SU-DHL-6 (cell line): ENCODE measurements at regions not wholly inside any gene's neighbourhood (a gene's known extent, or its start where the extent isn't known, plus 50 kb on each side); places are given as distances from the start of the nearest gene placed in this dataset.

Source experiments
- H2AFZ ChIP-seq: fragments of 200-600 bp; sonication (generic); 2 replicates; pipeline ENCODE4 v1.6.1; 2014; ENCODE audit warnings: low read depth, mild to moderate bottlenecking, moderate library complexity, mixed read lengths, antibody characterized with exemption, low read length; ENCODE audit not compliant: severe bottlenecking
- H3F3A ChIP-seq: fragments of 200-600 bp; shearing (Covaris generic); 2 replicates; pipeline ENCODE4 v1.6.0; 2016; ENCODE audit warnings: antibody characterized with exemption, mild to moderate bottlenecking; ENCODE audit not compliant: insufficient read depth
- H3K27ac ChIP-seq: fragments of 200-600 bp; sonication (generic); 2 replicates; pipeline ENCODE4 v1.5.1; 2016; ENCODE audit warnings: low read depth, mild to moderate bottlenecking, low read length, moderate library complexity, mixed read lengths
- H3K27me3 ChIP-seq: fragments of 200-600 bp; sonication (generic), shearing (Covaris generic); 2 replicates; pipeline ENCODE4 v1.6.0; 2014; ENCODE audit warnings: mild to moderate bottlenecking, low read length
- H3K36me3 ChIP-seq: fragments of 200-600 bp; sonication (generic); 2 replicates; pipeline ENCODE4 v1.6.1; 2014; ENCODE audit warnings: mild to moderate bottlenecking, low read length, mixed read lengths
- H3K4me2 ChIP-seq: fragments of 300-600, 200-600 bp; shearing (Covaris generic), sonication (generic); 2 replicates; pipeline ENCODE4 v1.6.0; 2014; ENCODE audit warnings: low read length, low read depth, mild to moderate bottlenecking; ENCODE audit not compliant: poor library complexity, severe bottlenecking
- H3K4me3 ChIP-seq: fragments of 200-600 bp; sonication (generic); 2 replicates; pipeline ENCODE4 v1.5.1; 2014; ENCODE audit warnings: antibody characterized with exemption, low read length, mild to moderate bottlenecking, mixed read lengths; ENCODE audit not compliant: insufficient read depth, poor library complexity, severe bottlenecking
- H3K79me2 ChIP-seq: fragments of 200-600 bp; sonication (generic); 2 replicates; pipeline ENCODE4 v1.6.1; 2014; ENCODE audit warnings: mild to moderate bottlenecking, low read length, moderate library complexity; ENCODE audit not compliant: insufficient read depth
- H3K9ac ChIP-seq: fragments of 200-600 bp; sonication (generic); 2 replicates; pipeline ENCODE4 v1.7.0; 2014; ENCODE audit warnings: mild to moderate bottlenecking, low read length
- H3K9me2 ChIP-seq: fragments of 200-600 bp; sonication (generic); replicated peaks from 2 replicates; pipeline ENCODE4 v1.6.1; 2014; ENCODE audit warnings: low read length; ENCODE audit not compliant: insufficient read depth
- H3K9me3 ChIP-seq: fragments of 200-600 bp; sonication (generic); 2 replicates; pipeline ENCODE4 v1.6.1; 2014; ENCODE audit warnings: low read length, mixed read lengths; ENCODE audit not compliant: insufficient read depth
- H4K20me1 ChIP-seq: fragments of 200-600 bp; sonication (generic); 2 replicates; pipeline ENCODE4 v1.6.1; 2014; ENCODE audit warnings: low read depth, mild to moderate bottlenecking, antibody characterized with exemption, low read length, moderate library complexity, mixed read lengths
- EZH2phosphoT487 ChIP-seq: fragments of 200-600 bp; sonication (generic), shearing (Covaris generic); conservative IDR thresholded peaks from 2 replicates; pipeline ENCODE4 v1.6.1; 2018; ENCODE audit warnings: mild to moderate bottlenecking, antibody characterized with exemption, low read length, moderate library complexity, mixed read lengths
- TF ChIP-seq, protein P1 (sequence below): fragments of 200-600 bp; sonication (generic); IDR thresholded peaks from one replicate; pipeline ENCODE4 v1.5.1; 2017; ENCODE audit warnings: antibody characterized with exemption, mild to moderate bottlenecking, low read length, moderate library complexity; ENCODE audit not compliant: insufficient read depth, poor library complexity, severe bottlenecking

- H4K20me1 ChIP-seq: no peaks in the 10 kb centered on the region
- H3K4me3 ChIP-seq: no peak overlapping the region
- H3K9me2 ChIP-seq: no peaks in the 10 kb centered on the region
- H3K4me2 ChIP-seq: no peak overlapping the region
- no peak overlapping the region for H3K9ac ChIP-seq
- no peaks in the 10 kb centered on the region for H3K9me3 ChIP-seq
- H3K79me2 ChIP-seq: no peaks in the 10 kb centered on the region
- no peaks in the 10 kb centered on the region for H3F3A ChIP-seq
- no peaks in the 10 kb centered on the region for H3K27me3 ChIP-seq
- H3K27ac ChIP-seq: no peak overlapping the region
- H2AFZ ChIP-seq: no peak overlapping the region
- TF ChIP-seq, protein P1, sequence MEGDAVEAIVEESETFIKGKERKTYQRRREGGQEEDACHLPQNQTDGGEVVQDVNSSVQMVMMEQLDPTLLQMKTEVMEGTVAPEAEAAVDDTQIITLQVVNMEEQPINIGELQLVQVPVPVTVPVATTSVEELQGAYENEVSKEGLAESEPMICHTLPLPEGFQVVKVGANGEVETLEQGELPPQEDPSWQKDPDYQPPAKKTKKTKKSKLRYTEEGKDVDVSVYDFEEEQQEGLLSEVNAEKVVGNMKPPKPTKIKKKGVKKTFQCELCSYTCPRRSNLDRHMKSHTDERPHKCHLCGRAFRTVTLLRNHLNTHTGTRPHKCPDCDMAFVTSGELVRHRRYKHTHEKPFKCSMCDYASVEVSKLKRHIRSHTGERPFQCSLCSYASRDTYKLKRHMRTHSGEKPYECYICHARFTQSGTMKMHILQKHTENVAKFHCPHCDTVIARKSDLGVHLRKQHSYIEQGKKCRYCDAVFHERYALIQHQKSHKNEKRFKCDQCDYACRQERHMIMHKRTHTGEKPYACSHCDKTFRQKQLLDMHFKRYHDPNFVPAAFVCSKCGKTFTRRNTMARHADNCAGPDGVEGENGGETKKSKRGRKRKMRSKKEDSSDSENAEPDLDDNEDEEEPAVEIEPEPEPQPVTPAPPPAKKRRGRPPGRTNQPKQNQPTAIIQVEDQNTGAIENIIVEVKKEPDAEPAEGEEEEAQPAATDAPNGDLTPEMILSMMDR: no peak
- TF ChIP-seq EZH2phosphoT487: no peak
- H3K36me3 ChIP-seq: no peaks in the 10 kb centered on the region
Observed at GRCh38 chr5:133796186-133796585, 172.2 kb downstream of the C5orf15 start.

DNA sequence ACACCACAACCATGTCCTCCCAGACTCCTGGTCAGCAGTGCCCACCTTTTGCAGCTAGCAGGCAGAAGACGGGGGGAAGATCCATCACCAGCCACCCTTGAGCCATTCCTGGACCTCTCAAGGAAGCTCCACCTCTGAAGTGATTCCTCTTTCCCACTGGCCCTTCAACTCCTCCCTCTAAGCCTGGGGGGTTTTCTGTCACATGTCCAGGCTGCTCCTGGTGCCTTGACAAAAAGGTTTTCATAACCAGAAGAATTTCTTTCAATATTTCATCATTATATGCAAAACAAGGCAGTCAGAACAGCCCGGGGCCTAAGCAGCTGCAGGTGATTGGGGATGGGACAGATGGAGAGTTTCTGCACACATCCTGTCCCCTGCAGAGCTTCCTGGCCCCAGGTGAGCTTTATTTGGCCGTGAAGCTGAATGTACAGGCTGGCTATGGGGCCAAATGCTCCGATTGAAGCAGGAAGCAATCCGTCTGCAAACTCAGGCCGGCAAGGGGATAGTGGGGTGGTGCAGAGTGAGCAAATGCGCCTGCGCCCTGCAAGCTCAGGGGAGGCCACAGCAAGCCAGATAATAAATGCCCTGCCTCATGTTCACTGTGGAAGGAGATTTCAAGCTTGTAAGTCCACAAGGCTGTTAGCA is 173.5 kb downstream of the C5orf15 start:
- no peaks in the 10 kb centered on the region for H3K36me3 ChIP-seq

DNA sequence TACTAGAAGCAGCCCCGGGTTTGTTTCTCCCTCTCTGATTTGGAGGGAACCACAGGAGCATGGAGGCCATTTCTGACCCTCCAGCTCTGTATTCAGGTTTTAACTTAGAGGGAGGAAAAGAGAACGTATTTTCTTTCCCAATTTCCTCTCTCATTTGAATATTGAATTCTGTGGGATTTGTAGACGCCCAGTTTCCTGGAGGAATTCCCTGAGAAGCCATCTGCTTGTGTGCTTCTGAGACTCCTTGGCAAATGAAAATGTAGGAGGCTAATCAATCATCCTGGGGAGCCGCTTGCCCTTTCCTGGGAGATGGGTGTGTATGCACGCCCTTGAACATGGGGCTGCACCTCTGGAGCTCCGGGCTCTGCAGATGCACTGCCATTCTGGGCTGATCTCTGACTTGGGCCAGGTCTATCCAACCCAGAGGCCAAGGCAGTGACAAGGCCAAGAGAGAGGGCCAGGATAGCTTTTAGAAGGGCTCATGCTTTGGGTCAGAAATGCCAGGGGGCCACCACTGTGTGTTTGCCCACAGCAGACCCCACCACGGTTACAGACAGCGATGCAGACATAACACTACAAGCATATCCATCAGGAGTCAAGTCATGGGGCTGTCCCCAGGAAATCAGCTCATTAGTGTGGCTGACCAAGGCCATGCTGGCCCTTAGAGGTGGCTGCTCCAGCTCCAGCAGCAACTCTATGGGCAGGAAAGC is 174.5 kb downstream of the C5orf15 start:
- no peaks in the 10 kb centered on the region for H3K9me2 ChIP-seq
- H3F3A ChIP-seq: no peaks in the 10 kb centered on the region
- H3K27ac ChIP-seq: no peak overlapping the region
- H4K20me1 ChIP-seq: no peaks in the 10 kb centered on the region
- no peak overlapping the region for H2AFZ ChIP-seq
- H3K9me3 ChIP-seq: no peaks in the 10 kb centered on the region
- no peaks in the 10 kb centered on the region for H3K79me2 ChIP-seq
- H3K36me3 ChIP-seq: no peaks in the 10 kb centered on the region
- H3K4me3 ChIP-seq: no peak overlapping the region
- TF ChIP-seq, protein P1: no peak
- TF ChIP-seq EZH2phosphoT487: no peak
- H3K4me2 ChIP-seq: no peak overlapping the region
- H3K9ac ChIP-seq: no peak overlapping the region
- no peaks in the 10 kb centered on the region for H3K27me3 ChIP-seq

More for the DNA sequence above, 173.5 kb downstream of the C5orf15 start:
- no peak for TF ChIP-seq EZH2phosphoT487
- TF ChIP-seq, protein P1: no peak
- H3K4me2 ChIP-seq: no peak overlapping the region
- no peaks in the 10 kb centered on the region for H3K27me3 ChIP-seq
- no peak overlapping the region for H2AFZ ChIP-seq
- H4K20me1 ChIP-seq: no peaks in the 10 kb centered on the region
- H3K79me2 ChIP-seq: no peaks in the 10 kb centered on the region
- no peaks in the 10 kb centered on the region for H3K9me2 ChIP-seq
- H3K4me3 ChIP-seq: no peak overlapping the region
- no peak overlapping the region for H3K9ac ChIP-seq
- no peaks in the 10 kb centered on the region for H3K9me3 ChIP-seq
- no peaks in the 10 kb centered on the region for H3F3A ChIP-seq
- no peak overlapping the region for H3K27ac ChIP-seq
